Heart left ventricle (tissue), 16 donors: ENCODE measurements at regions not wholly inside any gene's neighbourhood (a gene's known extent, or its start where the extent isn't known, plus 50 kb on each side); places are given as distances from the start of the nearest gene placed in this dataset.

ENCODE experiments used
- ATAC-seq, 4 donors: fragments of 200-7000 bp; cut with Tn5 transposase; one replicate each; pipeline ENCODE4 v1.9.1; 2020 to 2022; ENCODE audit warnings: moderate library complexity in 4 of 4, mild to moderate bottlenecking in 3 of 4, moderate number of reproducible peaks in 1 of 4
- DNase-seq, 5 donors: peaks; one replicate each; pipeline ENCODE4 v3.0.0-alpha.2; 2020
- H3K27ac ChIP-seq, 12 donors: fragments of 200-600 bp; sonication (generic) in 4 of 12; one replicate each; pipeline versions ENCODE4 v1.5.0 to v1.8.0; 2016 to 2022; ENCODE audit warnings: mild to moderate bottlenecking in 2 of 12
- H3K27me3 ChIP-seq, 9 donors: fragments of 200-600 bp; sonication (generic) in 2 of 9; one replicate each; pipeline versions ENCODE4 v1.5.1 to v1.8.0; 2016 to 2022; ENCODE audit warnings: mild to moderate bottlenecking in 3 of 9
- H3K36me3 ChIP-seq, 9 donors: fragments of 200-600 bp; sonication (generic) in 2 of 9; one replicate each; pipeline versions ENCODE4 v1.5.0 to v1.8.0; 2018 to 2022; ENCODE audit warnings: mild to moderate bottlenecking in 2 of 9
- H3K4me1 ChIP-seq, 12 donors: fragments of 200-600 bp; sonication (generic) in 4 of 12; one replicate each; pipeline versions ENCODE4 v1.5.0 to v1.8.0; 2016 to 2022; ENCODE audit warnings: mild to moderate bottlenecking in 3 of 12
- H3K4me3 ChIP-seq, 12 donors: fragments of 200-600 bp; sonication (generic) in 4 of 12; one replicate each; pipeline versions ENCODE4 v1.5.0 to v1.8.0; 2017 to 2022; ENCODE audit warnings: mild to moderate bottlenecking in 9 of 12, moderate library complexity in 4 of 12
- H3K9me3 ChIP-seq, 12 donors: fragments of 200-600 bp; sonication (generic) in 4 of 12; one replicate each; pipeline versions ENCODE4 v1.5.0 to v1.8.0; 2016 to 2022; ENCODE audit warnings: mild to moderate bottlenecking in 1 of 12
- CTCF ChIP-seq, 12 donors: fragments of 200-600 bp; sonication (generic) in 4 of 12; IDR thresholded peaks; one replicate each; pipeline versions ENCODE4 v1.5.0 to v1.8.0; 2018 to 2022; ENCODE audit warnings: antibody characterized with exemption in 12 of 12, mild to moderate bottlenecking in 5 of 12
- POLR2A ChIP-seq, 2 donors: fragments of 450-650 bp; IDR thresholded peaks; one replicate each; pipeline ENCODE4 v1.6.1; 2017; ENCODE audit warnings: antibody characterized with exemption in 2 of 2, mild to moderate bottlenecking in 2 of 2, moderate library complexity in 2 of 2
- WGBS, 4 donors: extraction: QIAGEN DNeasy Blood & Tissue Kit in 2 of 4; methylation state at CpG; one replicate each; pipeline versions ENCODE4 v1.1.5 to v1.1.7; 2013 to 2018; 5-methylcytosine and 5-hydroxymethylcytosine counted together
- intact Hi-C, 10 donors: fragments of 100-400 bp; cut with DNase I; formaldehyde crosslinking; loops; one replicate each; pipeline versions ENCODE4 v1.11.1 to v1.14.2; 2022
- donor health status: ischemic (EF 13 %, LVEDD 7.1; RV severe dilation, severe dysfunction).
- donor health status: healthy with polysubstance abuse.
- donor health status: DM: no; HTN: yes; CAD: no.
- donor health status: DM: no; HTN: no; CAD: no.
- donor health status: ischemic (EF 25% LVEDD 6.9; RV normal size, moderate dysfunction).
- donor health status: ischemic (EF 25% LVEDD 5.7; RV mildly dilated, moderate dysfunction).
- donor health status: healthy.
- donor health status: DM: yes; HTN: yes; CAD: no.
- donor health status: ischemic (EF 35%, LVEDD 5.7; RV mildly dilated, moderate dysfunction).
- donor health status: nonischemic (EF 11% LVEDD 7.7; RV severe dilation, severe dysfunction).
- donor health status: DM: yes; HTN: yes; CAD: no.
- donor health status: PGD.
- donor health status: ischemic (EF 29% LVEDD 5.4; RV normal size, mild dysfunction).
- donor health status: nonischemic (EF 23%, LVEDD 6.1; RV moderate dilation, normal function).

- Histone ChIP-seq H3K36me3 (no peaks in the 10 kb centered on the region), H3K27me3 (no peaks in the 10 kb centered on the region), H3K4me1 (peaks cover 0 to 55% (median 7%) of the 10 kb centered on the region in 12 donors), H3K4me3 (no peak overlapping the region), H3K27ac (no peak overlapping the region), H3K9me3 (no peaks in the 10 kb centered on the region)
- intact Hi-C loops = no loop called here
- no peak for ATAC-seq
- DNase-seq = no peak
- WGBS, 4 donors = 67 to 96% (median 84%) methylated on average over 1 to 5 of the region's 5 CpGs
- no peak for TF ChIP-seq POLR2A (IDR thresholded peaks at IDR 0.05)
- no peak for TF ChIP-seq CTCF (IDR thresholded peaks at IDR 0.05)
Measured at GRCh38 chr2:237194081-237194480, 108.4 kb downstream of the COPS8 start.

GRCh38 chr2:237194906-237195305 is 109.2 kb downstream of the COPS8 start:
- Histone ChIP-seq H3K4me3 (no peak overlapping the region), H3K4me1 (peaks cover 0 to 50% (median 7%) of the 10 kb centered on the region in 12 donors), H3K9me3 (no peaks in the 10 kb centered on the region), H3K27me3 (no peaks in the 10 kb centered on the region), H3K36me3 (no peaks in the 10 kb centered on the region), H3K27ac (no peak overlapping the region)
- intact Hi-C loops = no loop called here
- 91 to 97% (median 95%) methylated on average over 6 of the region's 6 CpGs for WGBS, 4 donors
- TF ChIP-seq CTCF (IDR thresholded peaks at IDR 0.05) (no peak), POLR2A (IDR thresholded peaks at IDR 0.05) (no peak)
- DNase-seq (no peak), ATAC-seq (no peak)

GRCh38 chr2:237195396-237196120 is 109.9 kb downstream of the COPS8 start:
- no peaks in the 10 kb centered on the region for H3K9me3 ChIP-seq
- H3K4me3 ChIP-seq = no peak overlapping the region
- ATAC-seq (no peak), DNase-seq (no peak)
- H3K4me1 ChIP-seq = peaks cover 0 to 43% (median 5%) of the 10 kb centered on the region in 12 donors
- H3K27me3 ChIP-seq = no peaks in the 10 kb centered on the region
- intact Hi-C loops = no loop called here
- H3K27ac ChIP-seq = peak overlapping the region in 1 of 12 donors; percentile 54
- TF ChIP-seq POLR2A (IDR thresholded peaks at IDR 0.05) (no peak), CTCF (IDR thresholded peaks at IDR 0.05) (no peak)
- H3K36me3 ChIP-seq = no peaks in the 10 kb centered on the region
- 92 to 94% (median 94%) methylated on average over 10 of the region's 10 CpGs for WGBS, 4 donors

GRCh38 chr2:237196409-237196808 is 110.7 kb downstream of the COPS8 start:
- no peaks in the 10 kb centered on the region for H3K9me3 ChIP-seq
- DNase-seq = no peak
- 57 to 84% (median 74%) methylated on average over 1 of the region's 1 CpG for WGBS, 4 donors
- intact Hi-C loops = no loop called here
- peak overlapping the region in 7 of 12 donors; percentile 8 to 54 (median 25) for H3K27ac ChIP-seq
- H3K4me1 ChIP-seq = peaks cover 0 to 37% (median 5%) of the 10 kb centered on the region in 12 donors
- ATAC-seq = no peak
- TF ChIP-seq CTCF (IDR thresholded peaks at IDR 0.05) = no peak
- TF ChIP-seq POLR2A (IDR thresholded peaks at IDR 0.05) = no peak
- H3K4me3 ChIP-seq = no peak overlapping the region
- H3K27me3 ChIP-seq = no peaks in the 10 kb centered on the region
- no peaks in the 10 kb centered on the region for H3K36me3 ChIP-seq
